ENCODE measurements at regions not wholly inside any gene's neighbourhood (a gene's known extent, or its start where the extent isn't known, plus 50 kb on each side); places are given as distances from the start of the nearest gene placed in this dataset.

- H4K20me1 ChIP-seq (ENCODE audit: control insufficient read depth, insufficient read depth) = no peaks in the 10 kb centered on the region
- no peaks in the 10 kb centered on the region for H3K9me3 ChIP-seq (replicated peaks; ENCODE audit: control insufficient read depth, insufficient read depth, low read length)
- ChIA-PET POLR2A (no interaction called here), CTCF (interaction anchor here (0.6 to 0.7 kb wide), 2 partner anchors 179 to 1457 kb away, joined by 3 to 4 read pairs; no protein-coding TSS in a partner anchor), RAD21 (ENCODE audit: unreplicated experiment) (no interaction called here), SMC1A (ENCODE audit: uncharacterized antibody, unreplicated experiment) (interaction anchor here (0.6 kb wide), 1 partner anchor 530 kb away, joined by 3 read pairs; no protein-coding TSS in a partner anchor)
- in situ Hi-C loops (cut with MboI) (no loop called here), intact Hi-C loops (cut with micrococcal nuclease; ENCODE audit: unreplicated experiment) (no loop called here)
- no peak overlapping the region for H3K4me2 ChIP-seq (ENCODE audit: control insufficient read depth, insufficient read depth)
- no TSS peak for BruUV-seq (replicated peaks)
- DNase-seq (ENCODE audit: low read depth, low spot score) (no peak), ATAC-seq (no peak), FAIRE-seq (no peak)
- TF ChIP-seq NR2C2 (IDR thresholded peaks at IDR 0.05; ENCODE audit: borderline replicate concordance, control insufficient read depth, insufficient read length, low read depth) = no peak
- TF ChIP-seq, protein P1, sequence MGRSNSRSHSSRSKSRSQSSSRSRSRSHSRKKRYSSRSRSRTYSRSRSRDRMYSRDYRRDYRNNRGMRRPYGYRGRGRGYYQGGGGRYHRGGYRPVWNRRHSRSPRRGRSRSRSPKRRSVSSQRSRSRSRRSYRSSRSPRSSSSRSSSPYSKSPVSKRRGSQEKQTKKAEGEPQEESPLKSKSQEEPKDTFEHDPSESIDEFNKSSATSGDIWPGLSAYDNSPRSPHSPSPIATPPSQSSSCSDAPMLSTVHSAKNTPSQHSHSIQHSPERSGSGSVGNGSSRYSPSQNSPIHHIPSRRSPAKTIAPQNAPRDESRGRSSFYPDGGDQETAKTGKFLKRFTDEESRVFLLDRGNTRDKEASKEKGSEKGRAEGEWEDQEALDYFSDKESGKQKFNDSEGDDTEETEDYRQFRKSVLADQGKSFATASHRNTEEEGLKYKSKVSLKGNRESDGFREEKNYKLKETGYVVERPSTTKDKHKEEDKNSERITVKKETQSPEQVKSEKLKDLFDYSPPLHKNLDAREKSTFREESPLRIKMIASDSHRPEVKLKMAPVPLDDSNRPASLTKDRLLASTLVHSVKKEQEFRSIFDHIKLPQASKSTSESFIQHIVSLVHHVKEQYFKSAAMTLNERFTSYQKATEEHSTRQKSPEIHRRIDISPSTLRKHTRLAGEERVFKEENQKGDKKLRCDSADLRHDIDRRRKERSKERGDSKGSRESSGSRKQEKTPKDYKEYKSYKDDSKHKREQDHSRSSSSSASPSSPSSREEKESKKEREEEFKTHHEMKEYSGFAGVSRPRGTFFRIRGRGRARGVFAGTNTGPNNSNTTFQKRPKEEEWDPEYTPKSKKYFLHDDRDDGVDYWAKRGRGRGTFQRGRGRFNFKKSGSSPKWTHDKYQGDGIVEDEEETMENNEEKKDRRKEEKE (IDR thresholded peaks at IDR 0.05) = no peak
- no peak for TF ChIP-seq CREM (IDR thresholded peaks at IDR 0.05; ENCODE audit: low read depth)
- TF ChIP-seq ZNF207 (IDR thresholded peaks at IDR 0.05; ENCODE audit: borderline replicate concordance) = no peak
- no peak for TF ChIP-seq FOS (IDR thresholded peaks at IDR 0.05; ENCODE audit: borderline replicate concordance, extremely low read depth, insufficient read length)
- no peak for TF ChIP-seq SMARCA5 (IDR thresholded peaks at IDR 0.05)
- no peak for TF ChIP-seq IRF4 (IDR thresholded peaks at IDR 0.05; ENCODE audit: low read depth, low read length)
- no peak for TF ChIP-seq BCL3 (IDR thresholded peaks at IDR 0.05; ENCODE audit: borderline replicate concordance, insufficient read depth, low read depth, low read length, poor library complexity, severe bottlenecking)
- TF ChIP-seq NR2C1 (IDR thresholded peaks at IDR 0.05) = no peak
- no peak for TF ChIP-seq ASH2L (IDR thresholded peaks at IDR 0.05; ENCODE audit: borderline replicate concordance, low read depth)
- no peak for TF ChIP-seq CBFB (IDR thresholded peaks at IDR 0.05; ENCODE audit: low read depth)
- TF ChIP-seq MAX (IDR thresholded peaks at IDR 0.05; ENCODE audit: low read depth, low read length) = no peak
- no peak for TF ChIP-seq EP300 (IDR thresholded peaks at IDR 0.05; ENCODE audit: borderline replicate concordance in 1 of 2, control insufficient read depth in 1 of 2, low read depth in 2 of 2, low read length in 2 of 2)
- TF ChIP-seq RFX5 (IDR thresholded peaks at IDR 0.05; ENCODE audit: low read depth, low read length) = no peak
- TF ChIP-seq STAT3 (IDR thresholded peaks at IDR 0.05; ENCODE audit: low read depth, low read length) = no peak
- H3K4me1 ChIP-seq (ENCODE audit: control insufficient read depth, insufficient read depth, low read length) = peaks cover 4% of the 10 kb centered on the region; the same call in 1 of the 2 replicates
- H3K4me3 ChIP-seq = no peak overlapping the region
- no peak overlapping the region for H3K9ac ChIP-seq (ENCODE audit: control insufficient read depth, insufficient read depth, low read length)
- no peak overlapping the region for H2AFZ ChIP-seq (ENCODE audit: control insufficient read depth, low read depth, low read length)
- H3K27ac ChIP-seq (ENCODE audit: control insufficient read depth, insufficient read depth) = no peak overlapping the region
- no peaks in the 10 kb centered on the region for H3K79me2 ChIP-seq (ENCODE audit: control insufficient read depth, insufficient read depth, low read length)
- no peaks in the 10 kb centered on the region for H3K36me3 ChIP-seq (ENCODE audit: control insufficient read depth in 2 of 2, insufficient read depth in 2 of 2, low read length in 1 of 2)
- no peaks in the 10 kb centered on the region for H3K27me3 ChIP-seq (replicated peaks in 1 of 2; ENCODE audit: control insufficient read depth in 2 of 2, insufficient read depth in 2 of 2, low read length in 1 of 2)
Measured at GRCh38 chr11:111104185-111104584, 141.3 kb upstream of the POU2AF2 start.

Measured in GM12878 (cell line).